Right lobe of liver (tissue), 4 donors: ENCODE measurements at regions not wholly inside any gene's neighbourhood (a gene's known extent, or its start where the extent isn't known, plus 50 kb on each side); places are given as distances from the start of the nearest gene placed in this dataset.

Experiments used
- POLR2A ChIP-seq: fragments of 450-650 bp; IDR thresholded peaks from one replicate; pipeline ENCODE4 v1.6.1; 2017; ENCODE audit warnings: antibody characterized with exemption, mild to moderate bottlenecking
- TF ChIP-seq, protein P1 (sequence below), 4 donors: fragments of 200-600 bp in 3 of 4; fragments of 450-650 bp in 1 of 4; IDR thresholded peaks; one replicate each; pipeline versions ENCODE4 v1.5.1 to v1.8.0; 2016 to 2022; ENCODE audit warnings: antibody characterized with exemption in 4 of 4, mild to moderate bottlenecking in 2 of 4
- donor health status: DM: no; HTN: no; CAD: no.
- donor health status: DM: no; HTN: no; CAD: no.
- donor health status: DM: no; HTN: yes; CAD: no.

GRCh38 chr9:87137718-87138117 lies 190.4 kb upstream of the GAS1 start:
- TF ChIP-seq, protein P1, sequence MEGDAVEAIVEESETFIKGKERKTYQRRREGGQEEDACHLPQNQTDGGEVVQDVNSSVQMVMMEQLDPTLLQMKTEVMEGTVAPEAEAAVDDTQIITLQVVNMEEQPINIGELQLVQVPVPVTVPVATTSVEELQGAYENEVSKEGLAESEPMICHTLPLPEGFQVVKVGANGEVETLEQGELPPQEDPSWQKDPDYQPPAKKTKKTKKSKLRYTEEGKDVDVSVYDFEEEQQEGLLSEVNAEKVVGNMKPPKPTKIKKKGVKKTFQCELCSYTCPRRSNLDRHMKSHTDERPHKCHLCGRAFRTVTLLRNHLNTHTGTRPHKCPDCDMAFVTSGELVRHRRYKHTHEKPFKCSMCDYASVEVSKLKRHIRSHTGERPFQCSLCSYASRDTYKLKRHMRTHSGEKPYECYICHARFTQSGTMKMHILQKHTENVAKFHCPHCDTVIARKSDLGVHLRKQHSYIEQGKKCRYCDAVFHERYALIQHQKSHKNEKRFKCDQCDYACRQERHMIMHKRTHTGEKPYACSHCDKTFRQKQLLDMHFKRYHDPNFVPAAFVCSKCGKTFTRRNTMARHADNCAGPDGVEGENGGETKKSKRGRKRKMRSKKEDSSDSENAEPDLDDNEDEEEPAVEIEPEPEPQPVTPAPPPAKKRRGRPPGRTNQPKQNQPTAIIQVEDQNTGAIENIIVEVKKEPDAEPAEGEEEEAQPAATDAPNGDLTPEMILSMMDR (IDR thresholded peaks at IDR 0.05), result no peak
- TF ChIP-seq POLR2A, result no peak
